GM19463 (cell line): ENCODE measurements at regions not wholly inside any gene's neighbourhood (a gene's known extent, or its start where the extent isn't known, plus 50 kb on each side); places are given as distances from the start of the nearest gene placed in this dataset.

Source experiments
- ATAC-seq: cut with Tn5 transposase; IDR thresholded peaks from one replicate; pipeline ENCODE4 v1.9.1; 2021; ENCODE audit warnings: mild to moderate bottlenecking, moderate library complexity; ENCODE audit not compliant: unreplicated experiment

DNA sequence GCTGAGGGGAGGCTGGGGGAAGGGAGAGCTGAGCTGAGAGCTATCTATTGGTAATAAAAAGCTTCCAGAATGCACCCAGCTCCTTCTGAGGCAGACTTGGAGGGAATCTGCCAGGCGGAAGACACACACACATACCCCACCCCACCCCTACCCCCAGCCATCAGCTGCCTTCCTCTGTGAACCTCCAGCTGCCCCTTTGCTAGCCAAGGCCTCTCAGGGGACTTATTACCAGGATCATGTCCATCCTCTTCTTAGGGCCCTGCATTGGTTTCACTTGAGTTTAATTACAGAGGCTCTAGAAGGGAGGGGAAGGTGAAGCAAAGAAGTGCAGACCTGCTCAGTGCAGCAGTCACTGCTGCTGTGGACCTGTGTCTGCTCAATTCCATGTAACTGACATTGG lies 156.4 kb downstream of the OMA1 start:
- no peak for ATAC-seq

GRCh38 chr1:58380345-58380744 lies 166.2 kb downstream of the OMA1 start:
- no peak for ATAC-seq

DNA sequence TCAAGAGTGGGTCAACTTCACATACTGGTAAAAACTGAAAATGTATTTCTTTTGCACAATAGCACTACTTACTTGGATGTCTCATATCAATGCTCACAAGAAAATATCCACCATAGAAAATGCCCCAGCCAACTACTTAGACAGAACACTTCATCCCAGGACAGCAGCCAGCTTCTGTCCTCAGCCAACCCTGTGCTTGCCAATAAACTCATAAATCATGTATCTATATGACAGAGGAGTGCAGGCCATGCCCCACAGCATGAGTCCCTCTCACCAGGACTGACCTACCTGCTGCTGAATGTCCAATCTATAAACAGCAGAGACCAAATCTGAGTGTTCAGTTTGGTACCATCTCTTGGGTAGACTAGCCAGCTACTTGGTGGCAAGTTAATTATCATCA lies 179.3 kb downstream of the OMA1 start:
- no peak for ATAC-seq

DNA sequence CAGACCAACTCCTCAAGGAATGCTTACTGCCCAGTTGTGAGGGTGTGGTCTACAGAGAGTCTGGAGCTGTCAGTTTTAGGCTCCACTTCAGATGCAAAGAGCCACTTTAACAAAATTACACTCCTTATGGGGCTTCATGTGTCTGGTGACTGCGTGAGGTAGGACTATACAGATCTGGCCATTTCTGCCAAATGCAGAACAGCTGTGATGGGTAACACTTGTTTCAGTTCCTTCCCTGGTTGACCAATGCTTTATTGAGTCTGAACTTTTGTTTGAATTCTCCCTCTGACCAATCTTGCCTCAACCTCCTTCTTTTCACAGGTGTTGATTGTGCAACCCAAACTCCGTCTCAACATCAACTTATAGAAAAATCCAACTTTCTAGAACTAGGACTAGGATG lies 181.2 kb downstream of the OMA1 start:
- ATAC-seq: no peak

DNA sequence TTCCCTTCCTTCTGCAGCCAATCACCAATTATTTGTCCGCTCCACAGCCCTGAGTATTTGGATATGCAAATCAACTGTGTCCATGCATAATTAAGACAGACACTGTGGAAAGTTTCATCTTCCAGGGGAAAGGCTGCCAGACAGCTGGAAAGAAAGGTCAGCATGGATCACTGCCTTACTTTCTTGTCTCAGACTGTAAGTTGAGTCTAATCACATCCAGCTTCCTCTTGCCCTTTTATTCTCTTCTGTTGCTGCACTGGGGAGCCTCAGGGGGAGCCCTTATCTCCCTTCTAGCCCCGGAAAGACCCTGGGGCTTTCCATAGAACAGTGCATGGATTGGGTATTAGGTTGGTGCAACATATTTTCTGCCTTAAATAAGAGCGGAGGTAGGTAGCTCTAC lies 182.9 kb downstream of the OMA1 start:
- no peak for ATAC-seq

- no peak for ATAC-seq
These were observed 185.4 kb downstream of the OMA1 start for GRCh38 chr1:58361134-58361533.

- ATAC-seq: no peak
These were observed 188.2 kb downstream of the OMA1 start for GRCh38 chr1:58358346-58358745.

GRCh38 chr1:58356402-58356801 lies 190.1 kb downstream of the OMA1 start:
- ATAC-seq: no peak

GRCh38 chr1:58353168-58353567 lies 193.4 kb downstream of the OMA1 start:
- ATAC-seq: no peak

DNA sequence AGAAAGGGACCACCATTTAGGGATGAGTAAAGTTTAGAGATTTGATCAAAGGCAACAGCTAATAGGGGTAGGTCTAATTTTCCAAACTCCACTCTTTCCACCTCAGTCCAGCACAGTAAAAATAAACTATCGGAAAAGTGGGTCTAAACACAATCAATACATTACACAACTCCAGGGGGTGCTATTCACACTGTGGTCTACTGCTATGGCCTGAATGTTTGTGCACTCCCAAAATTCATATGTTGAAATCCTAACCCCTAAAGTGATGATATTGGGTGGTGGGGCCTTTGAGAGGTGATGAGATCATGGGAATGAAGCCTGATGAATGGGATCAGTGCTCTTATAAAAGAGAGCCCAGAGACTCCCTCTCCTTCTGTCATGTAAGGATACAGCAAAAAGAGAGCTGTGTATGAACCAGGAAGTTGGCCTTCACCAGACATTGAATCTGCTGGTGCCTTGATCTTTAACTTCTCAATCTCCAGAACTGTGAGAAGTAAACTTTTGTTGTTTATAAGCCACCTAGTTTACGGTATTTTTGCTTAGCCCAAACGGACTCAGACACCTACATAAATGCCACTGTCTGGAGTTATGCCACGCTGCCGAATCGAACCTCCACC lies 193.9 kb downstream of the OMA1 start:
- ATAC-seq: no peak

DNA sequence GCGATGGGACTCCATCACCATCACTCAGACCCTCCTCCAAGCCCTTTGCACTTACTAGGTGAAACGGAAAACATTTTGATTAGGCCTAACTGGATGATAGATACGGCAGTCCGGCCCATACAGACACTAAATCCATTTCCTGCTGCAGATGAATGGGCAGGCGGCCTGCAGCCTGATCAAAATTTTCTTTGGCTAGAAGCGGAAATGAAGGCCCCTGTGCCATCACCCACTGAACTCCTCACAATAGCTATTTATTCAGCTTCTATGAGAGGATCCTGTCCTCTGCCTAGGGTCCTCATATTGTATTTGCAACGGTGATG lies 200.5 kb downstream of the OMA1 start:
- no peak for ATAC-seq

DNA sequence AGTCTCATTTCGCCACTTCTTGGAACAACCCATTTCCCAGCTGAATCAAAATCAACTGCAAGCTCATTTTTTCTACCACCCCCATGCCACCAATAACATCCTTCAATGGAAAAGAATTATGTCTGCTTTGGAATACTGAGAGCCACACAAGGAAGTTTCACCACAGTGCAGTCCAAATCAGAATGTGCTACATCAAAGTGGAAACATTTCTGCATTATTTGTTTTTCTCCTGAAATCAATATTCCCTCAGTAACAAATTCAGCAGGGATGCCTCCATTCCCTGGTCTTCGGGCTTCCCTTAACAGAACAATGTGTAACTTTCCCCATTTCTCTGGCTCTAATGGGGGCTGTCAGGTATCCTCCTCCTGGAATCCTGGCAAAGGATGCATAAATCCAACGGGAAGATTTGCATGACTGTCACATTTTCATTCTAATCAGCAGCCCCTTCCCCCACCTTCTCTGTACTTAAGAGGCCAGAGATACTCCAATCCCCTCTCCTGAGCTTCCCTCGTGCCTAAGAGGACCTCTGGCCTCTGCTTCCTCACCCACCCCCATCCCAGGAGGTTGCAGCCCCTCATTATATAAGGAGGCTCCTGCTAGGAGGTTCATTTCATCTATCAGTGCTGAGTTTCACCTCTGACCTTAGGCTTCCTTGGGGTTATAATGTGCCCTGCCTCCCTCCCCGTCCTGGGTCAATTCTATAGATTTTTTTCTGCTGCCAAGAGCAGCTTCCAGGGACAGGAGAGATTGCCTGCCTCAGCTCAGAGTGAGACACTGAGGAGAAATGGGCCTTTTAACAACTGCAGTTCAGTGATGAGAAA lies 201.1 kb downstream of the OMA1 start:
- no peak for ATAC-seq

DNA sequence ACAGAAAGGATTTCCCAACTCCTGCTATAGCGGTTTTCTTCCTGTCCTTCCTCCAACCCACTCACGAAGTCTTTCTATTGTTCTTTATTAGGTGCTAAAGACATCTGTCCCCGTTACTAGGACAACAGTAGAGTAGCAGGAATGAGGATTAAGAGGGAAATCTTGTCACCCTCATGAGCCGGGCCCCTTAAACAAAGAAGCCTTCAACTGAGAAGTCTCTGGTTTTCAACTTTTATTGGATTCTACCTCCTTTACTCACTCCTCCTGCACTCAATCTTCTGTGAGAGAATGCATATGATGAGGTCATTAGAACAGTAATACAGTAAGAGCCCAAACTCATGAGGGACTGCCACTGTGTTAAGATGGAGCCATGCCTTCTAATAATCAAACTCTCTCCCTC lies 206.3 kb downstream of the OMA1 start:
- no peak for ATAC-seq

DNA sequence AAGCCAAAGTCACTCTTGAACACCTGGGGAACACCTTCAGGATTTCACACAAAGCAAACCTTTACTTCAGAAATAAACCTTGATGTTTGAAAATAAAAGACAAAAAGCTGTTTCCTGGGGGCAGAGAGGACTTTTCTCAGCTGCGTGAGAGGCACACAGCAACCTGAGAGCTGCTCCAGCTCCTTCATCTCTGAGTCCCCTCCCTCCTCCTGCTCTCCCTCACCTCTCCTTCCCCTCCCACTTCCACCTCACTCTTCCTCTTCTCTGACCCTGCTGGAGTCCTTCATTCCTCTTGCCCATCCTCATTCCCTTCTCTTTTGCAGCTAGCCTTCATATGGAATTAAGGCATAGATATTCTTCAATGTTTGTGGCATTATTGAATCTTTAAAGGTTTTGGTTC lies 208.4 kb downstream of the OMA1 start:
- no peak for ATAC-seq

DNA sequence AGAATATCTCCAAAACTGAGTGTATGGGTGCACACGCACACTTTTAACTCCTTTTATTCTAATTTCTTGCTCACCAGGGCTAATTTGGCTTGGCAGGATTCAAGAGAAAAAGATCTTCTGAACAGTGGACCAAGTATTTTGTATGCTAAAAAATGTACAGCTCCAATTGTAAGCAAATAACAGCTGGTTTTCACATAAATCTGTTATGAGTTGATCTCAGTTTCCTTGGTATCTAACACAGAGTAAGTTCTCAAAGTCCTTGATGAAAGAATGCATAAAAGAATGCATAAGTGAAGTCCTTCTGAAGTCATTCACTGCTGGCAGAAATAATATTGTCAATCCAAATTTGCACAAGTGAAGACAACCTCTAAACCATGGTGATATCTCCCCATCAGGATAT lies 213.0 kb downstream of the OMA1 start:
- ATAC-seq: no peak

- no peak for ATAC-seq
These were observed 215.4 kb downstream of the OMA1 start for GRCh38 chr1:58331156-58331555.

- ATAC-seq: no peak
These were observed 220.7 kb downstream of the OMA1 start for GRCh38 chr1:58325866-58326265.

DNA sequence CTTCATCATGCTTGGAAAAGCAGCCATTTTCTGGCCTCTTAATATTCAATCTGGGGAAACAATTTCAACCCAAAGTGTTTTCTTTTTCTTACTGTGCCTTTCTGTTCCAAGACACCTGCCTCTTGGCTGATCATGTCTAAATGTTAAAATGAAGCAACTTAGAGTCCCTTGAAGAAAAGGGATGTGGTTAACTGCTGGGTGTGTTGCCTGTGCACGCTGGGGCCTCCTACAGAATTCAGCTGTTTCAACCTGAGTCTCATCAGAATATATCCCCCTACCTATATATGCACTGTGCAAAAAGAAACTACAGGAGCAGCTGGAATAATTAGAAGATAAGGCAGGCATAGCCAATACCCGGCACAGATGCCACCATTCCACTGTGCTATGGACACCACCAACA lies 222.0 kb downstream of the OMA1 start:
- ATAC-seq: no peak

DNA sequence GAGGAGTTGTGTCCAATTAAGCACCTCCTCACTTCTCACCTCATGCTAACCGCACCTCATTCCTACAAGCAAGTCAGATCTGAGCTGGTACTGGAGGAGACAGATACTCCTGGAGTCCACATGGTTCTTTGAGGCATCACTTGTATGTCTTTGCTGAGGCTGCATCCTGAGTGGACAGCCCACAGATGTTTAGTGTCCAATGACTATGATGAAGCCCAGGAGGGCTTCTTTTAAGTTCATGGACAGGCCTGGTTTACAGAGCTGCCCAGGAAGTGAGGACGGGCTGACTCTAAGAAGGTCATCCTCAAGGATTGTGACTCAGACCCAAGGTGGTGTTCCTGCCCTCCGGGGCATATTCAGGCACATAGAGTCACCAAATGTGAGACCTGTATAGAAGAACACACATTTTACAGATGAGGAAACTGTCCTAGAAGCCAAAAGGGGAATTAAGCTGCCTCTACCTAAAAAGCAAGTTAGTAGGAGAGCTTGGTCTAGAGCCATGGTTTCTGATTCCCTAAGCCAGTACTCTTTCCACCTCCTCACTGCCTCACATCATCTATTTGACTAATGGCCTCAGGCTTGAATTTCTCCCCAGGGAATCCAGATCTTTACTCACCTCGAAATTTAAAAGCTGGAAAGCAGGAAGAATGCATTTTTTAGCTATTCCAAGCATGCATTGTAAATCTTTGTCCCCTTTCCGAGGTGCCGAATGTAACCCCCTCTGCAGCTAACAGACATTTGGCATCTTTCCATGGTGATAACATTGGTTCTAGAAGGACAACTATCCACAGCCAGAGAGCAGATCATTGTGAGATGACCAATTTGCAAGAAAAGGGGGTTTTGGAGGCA lies 228.1 kb downstream of the OMA1 start:
- no peak for ATAC-seq

- no peak for ATAC-seq
These were observed 228.8 kb downstream of the OMA1 start for GRCh38 chr1:58317694-58318093.

GRCh38 chr1:58317086-58317485 lies 229.4 kb downstream of the OMA1 start:
- no peak for ATAC-seq

DNA sequence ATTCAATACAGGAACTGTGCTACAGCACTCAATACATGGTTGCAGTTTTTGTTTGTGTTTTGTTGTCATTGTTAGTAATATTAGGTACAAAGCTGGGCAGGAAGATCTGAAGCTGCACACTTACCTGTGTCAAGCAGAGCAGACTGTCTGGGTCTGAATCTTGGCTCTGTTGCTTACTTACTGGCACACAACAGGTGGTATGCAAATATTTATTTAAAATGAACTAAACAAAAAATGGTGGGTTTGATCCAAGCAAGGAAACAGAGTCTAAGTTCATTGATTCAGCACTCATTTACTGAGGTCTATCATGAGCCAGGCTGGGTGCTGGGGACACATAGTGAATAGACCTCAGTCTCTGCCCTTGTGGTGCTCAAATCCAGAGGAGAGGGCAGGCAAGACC lies 230.4 kb downstream of the OMA1 start:
- no peak for ATAC-seq
